ENCODE measurements at regions not wholly inside any gene's neighbourhood (a gene's known extent, or its start where the extent isn't known, plus 50 kb on each side); places are given as distances from the start of the nearest gene placed in this dataset.

DNA sequence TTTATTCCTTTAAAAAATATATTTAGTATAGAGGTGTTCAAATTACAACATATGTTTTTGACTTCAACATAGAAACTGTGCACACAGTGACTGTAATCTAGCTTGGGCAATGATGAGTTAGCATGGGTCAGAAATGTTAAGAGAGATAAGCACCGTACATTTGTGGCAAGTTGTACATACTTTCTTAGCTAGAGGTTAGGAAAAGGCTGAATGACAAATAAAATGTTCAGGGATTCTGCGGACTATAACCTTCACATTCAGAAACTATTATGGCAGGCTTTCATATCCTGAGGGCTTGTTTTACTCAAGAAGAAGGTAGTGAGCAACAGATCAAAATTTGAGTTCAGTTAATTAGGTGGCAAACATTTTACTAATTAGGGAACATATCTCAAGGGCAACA lies 379.7 kb upstream of the EPHA6 start:
- no peaks in the 10 kb centered on the region for H3K36me3 ChIP-seq (replicated peaks; ENCODE audit: insufficient read depth, low read length)

DNA sequence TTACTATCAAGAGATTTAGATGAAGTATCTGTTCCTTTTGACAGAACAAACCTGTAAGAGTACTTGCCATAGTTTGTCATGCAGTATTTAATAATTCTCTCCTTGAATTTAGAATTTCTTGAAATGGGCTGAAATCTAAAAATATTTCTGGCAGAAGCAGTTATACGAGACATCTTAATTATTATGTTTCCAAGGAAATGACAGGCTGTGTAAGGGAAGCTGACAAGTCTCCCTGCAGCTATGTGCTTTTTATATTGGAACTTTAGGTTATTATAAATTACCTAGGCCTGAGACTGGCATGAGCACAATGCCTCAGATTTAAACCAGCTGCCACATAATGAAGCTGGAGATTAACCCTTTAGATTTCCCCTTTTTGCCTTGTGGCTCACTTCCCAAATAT lies 365.0 kb upstream of the EPHA6 start:
- H3K4me2 ChIP-seq (ENCODE audit: low read depth, low read length): no peak overlapping the region

More for the DNA sequence above, 379.7 kb upstream of the EPHA6 start:
- Histone ChIP-seq H3K9me2 (replicated peaks; ENCODE audit: insufficient read depth, low read length) (no peaks in the 10 kb centered on the region), H3K9ac (ENCODE audit: low read length) (no peak overlapping the region), H3K9me3 (replicated peaks; ENCODE audit: insufficient read depth, low read length) (no peaks in the 10 kb centered on the region), H3K79me2 (ENCODE audit: low read length) (no peaks in the 10 kb centered on the region), H3K4me3 (ENCODE audit: low read length) (no peak overlapping the region), H4K20me1 (ENCODE audit: insufficient read depth, low read length) (no peaks in the 10 kb centered on the region), H3K27ac (ENCODE audit: low read length) (no peak overlapping the region), H3K4me1 (ENCODE audit: low read length) (no peaks in the 10 kb centered on the region), H3K4me2 (ENCODE audit: low read depth, low read length) (no peak overlapping the region), H3K27me3 (replicated peaks; ENCODE audit: insufficient read depth, low read length) (no peaks in the 10 kb centered on the region), H2AFZ (ENCODE audit: low read length) (no peak overlapping the region), H3F3A (ENCODE audit: insufficient read depth, low read length) (no peaks in the 10 kb centered on the region)
- TF ChIP-seq, protein P1, sequence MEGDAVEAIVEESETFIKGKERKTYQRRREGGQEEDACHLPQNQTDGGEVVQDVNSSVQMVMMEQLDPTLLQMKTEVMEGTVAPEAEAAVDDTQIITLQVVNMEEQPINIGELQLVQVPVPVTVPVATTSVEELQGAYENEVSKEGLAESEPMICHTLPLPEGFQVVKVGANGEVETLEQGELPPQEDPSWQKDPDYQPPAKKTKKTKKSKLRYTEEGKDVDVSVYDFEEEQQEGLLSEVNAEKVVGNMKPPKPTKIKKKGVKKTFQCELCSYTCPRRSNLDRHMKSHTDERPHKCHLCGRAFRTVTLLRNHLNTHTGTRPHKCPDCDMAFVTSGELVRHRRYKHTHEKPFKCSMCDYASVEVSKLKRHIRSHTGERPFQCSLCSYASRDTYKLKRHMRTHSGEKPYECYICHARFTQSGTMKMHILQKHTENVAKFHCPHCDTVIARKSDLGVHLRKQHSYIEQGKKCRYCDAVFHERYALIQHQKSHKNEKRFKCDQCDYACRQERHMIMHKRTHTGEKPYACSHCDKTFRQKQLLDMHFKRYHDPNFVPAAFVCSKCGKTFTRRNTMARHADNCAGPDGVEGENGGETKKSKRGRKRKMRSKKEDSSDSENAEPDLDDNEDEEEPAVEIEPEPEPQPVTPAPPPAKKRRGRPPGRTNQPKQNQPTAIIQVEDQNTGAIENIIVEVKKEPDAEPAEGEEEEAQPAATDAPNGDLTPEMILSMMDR (IDR thresholded peaks at IDR 0.05; ENCODE audit: low read length): no peak
- no peak for TF ChIP-seq EZH2 (optimal IDR thresholded peaks at IDR 0.05; ENCODE audit: low read depth, low read length)
- no peak for TF ChIP-seq EZH2phosphoT487 (IDR thresholded peaks at IDR 0.05; ENCODE audit: low read length)
- no peak for DNase-seq

DNA sequence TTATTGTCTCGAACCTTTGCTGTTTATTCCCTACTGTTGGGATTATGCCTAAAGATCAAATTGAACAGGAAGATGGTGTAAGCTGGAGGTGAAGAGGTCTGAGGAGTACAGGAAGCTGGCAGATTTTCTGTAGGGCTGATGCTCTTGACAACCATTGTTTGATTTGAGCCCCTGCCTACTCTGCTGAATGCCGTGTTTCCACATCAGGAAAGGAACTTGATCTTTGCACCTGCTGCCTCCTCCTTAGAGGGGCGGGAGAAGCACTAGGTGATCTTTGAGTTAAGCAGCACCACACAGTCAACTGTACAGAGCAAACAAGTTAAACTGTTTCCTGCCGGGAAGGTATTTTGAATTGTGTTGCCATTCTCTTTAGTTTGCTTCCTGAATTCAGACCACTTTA lies 364.6 kb upstream of the EPHA6 start:
- Histone ChIP-seq H3K36me3 (replicated peaks; ENCODE audit: insufficient read depth, low read length) (no peaks in the 10 kb centered on the region), H4K20me1 (ENCODE audit: insufficient read depth, low read length) (no peaks in the 10 kb centered on the region), H3F3A (ENCODE audit: insufficient read depth, low read length) (no peaks in the 10 kb centered on the region), H3K9me3 (replicated peaks; ENCODE audit: insufficient read depth, low read length) (no peaks in the 10 kb centered on the region), H3K79me2 (ENCODE audit: low read length) (no peaks in the 10 kb centered on the region), H2AFZ (ENCODE audit: low read length) (no peak overlapping the region), H3K4me1 (ENCODE audit: low read length) (no peaks in the 10 kb centered on the region), H3K9me2 (replicated peaks; ENCODE audit: insufficient read depth, low read length) (no peaks in the 10 kb centered on the region), H3K9ac (ENCODE audit: low read length) (no peak overlapping the region), H3K27me3 (replicated peaks; ENCODE audit: insufficient read depth, low read length) (no peaks in the 10 kb centered on the region), H3K4me3 (ENCODE audit: low read length) (no peak overlapping the region), H3K4me2 (ENCODE audit: low read depth, low read length) (no peak overlapping the region), H3K27ac (ENCODE audit: low read length) (no peak overlapping the region)
- DNase-seq: no peak
- TF ChIP-seq EZH2 (optimal IDR thresholded peaks at IDR 0.05; ENCODE audit: low read depth, low read length): no peak
- TF ChIP-seq, protein P1 (IDR thresholded peaks at IDR 0.05; ENCODE audit: low read length): no peak
- TF ChIP-seq EZH2phosphoT487 (IDR thresholded peaks at IDR 0.05; ENCODE audit: low read length): no peak

More for the DNA sequence above, 365.0 kb upstream of the EPHA6 start:
- H4K20me1 ChIP-seq (ENCODE audit: insufficient read depth, low read length): no peaks in the 10 kb centered on the region
- H3K9ac ChIP-seq (ENCODE audit: low read length): no peak overlapping the region
- no peaks in the 10 kb centered on the region for H3K9me2 ChIP-seq (replicated peaks; ENCODE audit: insufficient read depth, low read length)
- H2AFZ ChIP-seq (ENCODE audit: low read length): no peak overlapping the region
- H3K79me2 ChIP-seq (ENCODE audit: low read length): no peaks in the 10 kb centered on the region
- no peaks in the 10 kb centered on the region for H3K9me3 ChIP-seq (replicated peaks; ENCODE audit: insufficient read depth, low read length)
- no peaks in the 10 kb centered on the region for H3K4me1 ChIP-seq (ENCODE audit: low read length)
- H3K27me3 ChIP-seq (replicated peaks; ENCODE audit: insufficient read depth, low read length): no peaks in the 10 kb centered on the region
- H3K36me3 ChIP-seq (replicated peaks; ENCODE audit: insufficient read depth, low read length): no peaks in the 10 kb centered on the region
- H3K4me3 ChIP-seq (ENCODE audit: low read length): no peak overlapping the region
- TF ChIP-seq EZH2 (optimal IDR thresholded peaks at IDR 0.05; ENCODE audit: low read depth, low read length) (no peak), EZH2phosphoT487 (IDR thresholded peaks at IDR 0.05; ENCODE audit: low read length) (no peak)
- TF ChIP-seq, protein P1 (IDR thresholded peaks at IDR 0.05; ENCODE audit: low read length): no peak
- no peaks in the 10 kb centered on the region for H3F3A ChIP-seq (ENCODE audit: insufficient read depth, low read length)
- no peak overlapping the region for H3K27ac ChIP-seq (ENCODE audit: low read length)
- DNase-seq: no peak

Measured in MM.1S (cell line).